ENCODE measurements at regions not wholly inside any gene's neighbourhood (a gene's known extent, or its start where the extent isn't known, plus 50 kb on each side); places are given as distances from the start of the nearest gene placed in this dataset.

GRCh38 chr13:76027131-76027530 lies 391.0 kb downstream of the LMO7 start:
- H3K4me3 ChIP-seq (ENCODE audit: low read depth, low read length), result no peak overlapping the region
- no peak for DNase-seq (ENCODE audit: low read depth)
- TF ChIP-seq CTCF (IDR thresholded peaks at IDR 0.05; ENCODE audit: low read depth, low read length) (no peak), MYC (IDR thresholded peaks at IDR 0.05; ENCODE audit: low read depth, low read length) (no peak), MAX (IDR thresholded peaks at IDR 0.05; ENCODE audit: low read depth, low read length) (no peak), POLR2A (IDR thresholded peaks at IDR 0.05; ENCODE audit: extremely low read depth, insufficient read length) (no peak)

- no peak overlapping the region for H3K4me3 ChIP-seq (ENCODE audit: low read depth, low read length)
- DNase-seq (ENCODE audit: low read depth), result no peak
- TF ChIP-seq CTCF (IDR thresholded peaks at IDR 0.05; ENCODE audit: low read depth, low read length) (no peak), MYC (IDR thresholded peaks at IDR 0.05; ENCODE audit: low read depth, low read length) (no peak), POLR2A (IDR thresholded peaks at IDR 0.05; ENCODE audit: extremely low read depth, insufficient read length) (no peak), MAX (IDR thresholded peaks at IDR 0.05; ENCODE audit: low read depth, low read length) (no peak)
These were observed 389.3 kb downstream of the LMO7 start for GRCh38 chr13:76025392-76025791.

GRCh38 chr13:76024151-76024550 lies 388.0 kb downstream of the LMO7 start:
- H3K4me3 ChIP-seq (ENCODE audit: low read depth, low read length), result no peak overlapping the region
- TF ChIP-seq CTCF (IDR thresholded peaks at IDR 0.05; ENCODE audit: low read depth, low read length) (no peak), MAX (IDR thresholded peaks at IDR 0.05; ENCODE audit: low read depth, low read length) (no peak), POLR2A (IDR thresholded peaks at IDR 0.05; ENCODE audit: extremely low read depth, insufficient read length) (no peak), MYC (IDR thresholded peaks at IDR 0.05; ENCODE audit: low read depth, low read length) (no peak)
- DNase-seq (ENCODE audit: low read depth), result no peak

- H3K4me3 ChIP-seq (ENCODE audit: low read depth, low read length), result no peak overlapping the region
- DNase-seq (ENCODE audit: low read depth), result no peak
- no peak for TF ChIP-seq MYC (IDR thresholded peaks at IDR 0.05; ENCODE audit: low read depth, low read length)
- no peak for TF ChIP-seq MAX (IDR thresholded peaks at IDR 0.05; ENCODE audit: low read depth, low read length)
- TF ChIP-seq CTCF (IDR thresholded peaks at IDR 0.05; ENCODE audit: low read depth, low read length), result no peak
- TF ChIP-seq POLR2A (IDR thresholded peaks at IDR 0.05; ENCODE audit: extremely low read depth, insufficient read length), result no peak
These were observed 387.5 kb downstream of the LMO7 start for GRCh38 chr13:76023652-76024051.

- no peak for DNase-seq (ENCODE audit: low read depth)
- TF ChIP-seq MAX (IDR thresholded peaks at IDR 0.05; ENCODE audit: low read depth, low read length), result no peak
- TF ChIP-seq CTCF (IDR thresholded peaks at IDR 0.05; ENCODE audit: low read depth, low read length), result no peak
- no peak for TF ChIP-seq MYC (IDR thresholded peaks at IDR 0.05; ENCODE audit: low read depth, low read length)
- no peak for TF ChIP-seq POLR2A (IDR thresholded peaks at IDR 0.05; ENCODE audit: extremely low read depth, insufficient read length)
- no peak overlapping the region for H3K4me3 ChIP-seq (ENCODE audit: low read depth, low read length)
These were observed 384.4 kb downstream of the LMO7 start for GRCh38 chr13:76020421-76020955.
